OCI-LY7 (cell line): ENCODE measurements at regions not wholly inside any gene's neighbourhood (a gene's known extent, or its start where the extent isn't known, plus 50 kb on each side); places are given as distances from the start of the nearest gene placed in this dataset.

Source experiments
- BruUV-seq: library from RNA; stranded (reverse); fragments of 400-500 nt; replicated peaks from 2 replicates; lab custom pipeline; 2021; lab: Mats Ljungman, UMichigan
- CTCF ChIA-PET: fragments of 300-600 bp; sonication (Branson Sonifier 250); formaldehyde crosslinking; loops from one replicate; lab custom pipeline; 2022; ENCODE audit warnings: antibody characterized with exemption; ENCODE audit not compliant: unreplicated experiment; lab: Charles Lee
- POLR2A ChIA-PET: fragments of 300-600 bp; sonication (Branson Sonifier 250); formaldehyde crosslinking; loops from one replicate; lab custom pipeline; 2022; ENCODE audit warnings: antibody characterized with exemption; lab: Charles Lee
- DNase-seq: peaks from one replicate; pipeline ENCODE4 v3.0.0-alpha.2; 2015; ENCODE audit warnings: low spot score
- H2AFZ ChIP-seq: fragments of 200-600 bp; sonication (generic), shearing (Covaris generic); 2 replicates; pipeline ENCODE4 v1.6.1; 2014; ENCODE audit warnings: mild to moderate bottlenecking, antibody characterized with exemption, low read length, moderate library complexity
- H3K27ac ChIP-seq: fragments of 200-600 bp; sonication (generic); 2 replicates; pipeline ENCODE4 v1.5.1; 2014; ENCODE audit warnings: mixed run types, low read depth, mild to moderate bottlenecking, moderate library complexity, low read length, inconsistent platforms; ENCODE audit not compliant: poor library complexity, severe bottlenecking
- H3K36me3 ChIP-seq: fragments of 200-600 bp; sonication (generic); 2 replicates; pipeline ENCODE4 v1.6.1; 2014; ENCODE audit warnings: mild to moderate bottlenecking, antibody characterized with exemption, low read length, moderate library complexity, mixed read lengths; ENCODE audit not compliant: insufficient read depth
- H3K4me1 ChIP-seq: fragments of 200-600 bp; sonication (generic); 2 replicates; pipeline ENCODE4 v1.5.1; 2014; ENCODE audit warnings: mild to moderate bottlenecking, low read length; ENCODE audit not compliant: insufficient read depth, poor library complexity, severe bottlenecking
- H3K4me2 ChIP-seq: fragments of 200-600 bp; sonication (generic); 2 replicates; pipeline ENCODE4 v1.6.1; 2014; ENCODE audit warnings: mild to moderate bottlenecking, low read length
- H3K4me3 ChIP-seq: fragments of 200-600 bp; sonication (generic); 2 replicates; pipeline ENCODE4 v1.5.1; 2014; ENCODE audit warnings: mild to moderate bottlenecking, low read depth, low read length; ENCODE audit not compliant: poor library complexity, severe bottlenecking
- H3K79me2 ChIP-seq: fragments of 200-600 bp; sonication (generic); 2 replicates; pipeline ENCODE4 v1.6.1; 2016; ENCODE audit warnings: low read depth, mild to moderate bottlenecking, low read length, moderate library complexity, mixed read lengths; ENCODE audit not compliant: insufficient read depth
- H3K9me2 ChIP-seq: fragments of 200-600 bp; sonication (generic); 2 replicates; pipeline ENCODE4 v1.6.1; 2016; ENCODE audit warnings: mild to moderate bottlenecking, low read length, mixed read lengths; ENCODE audit not compliant: insufficient read depth
- H3K9me3 ChIP-seq: fragments of 200-600 bp; sonication (generic); 2 replicates; pipeline ENCODE4 v1.6.1; 2014; ENCODE audit warnings: mild to moderate bottlenecking, mixed run types, low read length, mixed read lengths
- H4K20me1 ChIP-seq: fragments of 200-600 bp; sonication (generic); 2 replicates; pipeline ENCODE4 v1.6.1; 2014; ENCODE audit warnings: mild to moderate bottlenecking, antibody characterized with exemption, low read length, moderate library complexity, mixed read lengths; ENCODE audit not compliant: insufficient read depth
- EZH2phosphoT487 ChIP-seq: fragments of 200-600 bp; sonication (generic); IDR thresholded peaks from 2 replicates; pipeline ENCODE4 v1.6.1; 2018; ENCODE audit warnings: low read depth, borderline replicate concordance, mild to moderate bottlenecking, mixed run types, antibody characterized with exemption, low read length, moderate library complexity, mixed read lengths
- intact Hi-C: fragments of 100-400 bp; cut with micrococcal nuclease; formaldehyde crosslinking; loops from one replicate; pipeline ENCODE4 v1.10.0; 2022; ENCODE audit not compliant: unreplicated experiment
- TF ChIP-seq, protein P1 (sequence below): fragments of 200-600 bp; sonication (generic); conservative IDR thresholded peaks from 2 replicates; pipeline ENCODE4 v1.5.1; 2014; ENCODE audit warnings: mild to moderate bottlenecking, antibody characterized with exemption, low read length, moderate library complexity, mixed read lengths

DNA sequence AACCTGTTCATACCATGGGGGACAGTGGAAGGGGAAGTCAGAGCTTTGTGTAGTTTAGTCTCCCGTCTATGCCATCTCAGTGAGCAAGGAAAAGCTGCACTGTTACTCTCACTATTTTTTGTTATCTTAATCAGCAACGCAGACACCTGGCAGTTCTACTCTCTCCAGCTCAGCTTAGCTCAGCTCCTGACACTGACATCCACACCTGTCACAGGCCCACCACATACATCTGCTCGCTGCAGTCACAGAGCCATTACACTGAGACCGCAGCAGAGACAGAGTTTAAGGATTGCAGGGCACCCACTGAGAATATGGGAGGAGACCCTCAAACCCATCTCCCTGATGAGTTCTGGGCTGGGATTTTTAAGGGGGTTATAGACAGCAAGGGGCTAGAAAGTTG, 257.3 kb upstream of the AKR1E2 start:
- CTCF ChIA-PET: no interaction called here
- TF ChIP-seq, protein P1, sequence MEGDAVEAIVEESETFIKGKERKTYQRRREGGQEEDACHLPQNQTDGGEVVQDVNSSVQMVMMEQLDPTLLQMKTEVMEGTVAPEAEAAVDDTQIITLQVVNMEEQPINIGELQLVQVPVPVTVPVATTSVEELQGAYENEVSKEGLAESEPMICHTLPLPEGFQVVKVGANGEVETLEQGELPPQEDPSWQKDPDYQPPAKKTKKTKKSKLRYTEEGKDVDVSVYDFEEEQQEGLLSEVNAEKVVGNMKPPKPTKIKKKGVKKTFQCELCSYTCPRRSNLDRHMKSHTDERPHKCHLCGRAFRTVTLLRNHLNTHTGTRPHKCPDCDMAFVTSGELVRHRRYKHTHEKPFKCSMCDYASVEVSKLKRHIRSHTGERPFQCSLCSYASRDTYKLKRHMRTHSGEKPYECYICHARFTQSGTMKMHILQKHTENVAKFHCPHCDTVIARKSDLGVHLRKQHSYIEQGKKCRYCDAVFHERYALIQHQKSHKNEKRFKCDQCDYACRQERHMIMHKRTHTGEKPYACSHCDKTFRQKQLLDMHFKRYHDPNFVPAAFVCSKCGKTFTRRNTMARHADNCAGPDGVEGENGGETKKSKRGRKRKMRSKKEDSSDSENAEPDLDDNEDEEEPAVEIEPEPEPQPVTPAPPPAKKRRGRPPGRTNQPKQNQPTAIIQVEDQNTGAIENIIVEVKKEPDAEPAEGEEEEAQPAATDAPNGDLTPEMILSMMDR: no peak
- no peak for TF ChIP-seq EZH2phosphoT487
- H3K79me2 ChIP-seq: no peaks in the 10 kb centered on the region
- H3K4me2 ChIP-seq: no peak overlapping the region
- no peaks in the 10 kb centered on the region for H3K4me1 ChIP-seq
- no peaks in the 10 kb centered on the region for H3K9me3 ChIP-seq
- POLR2A ChIA-PET: no interaction called here
- no peaks in the 10 kb centered on the region for H4K20me1 ChIP-seq
- H2AFZ ChIP-seq: no peak overlapping the region
- H3K9me2 ChIP-seq: no peaks in the 10 kb centered on the region
- no peak overlapping the region for H3K27ac ChIP-seq
- H3K4me3 ChIP-seq: no peak overlapping the region
- DNase-seq: no peak
- intact Hi-C loops: no loop called here
- no peaks in the 10 kb centered on the region for H3K36me3 ChIP-seq
- no TSS peak for BruUV-seq

DNA sequence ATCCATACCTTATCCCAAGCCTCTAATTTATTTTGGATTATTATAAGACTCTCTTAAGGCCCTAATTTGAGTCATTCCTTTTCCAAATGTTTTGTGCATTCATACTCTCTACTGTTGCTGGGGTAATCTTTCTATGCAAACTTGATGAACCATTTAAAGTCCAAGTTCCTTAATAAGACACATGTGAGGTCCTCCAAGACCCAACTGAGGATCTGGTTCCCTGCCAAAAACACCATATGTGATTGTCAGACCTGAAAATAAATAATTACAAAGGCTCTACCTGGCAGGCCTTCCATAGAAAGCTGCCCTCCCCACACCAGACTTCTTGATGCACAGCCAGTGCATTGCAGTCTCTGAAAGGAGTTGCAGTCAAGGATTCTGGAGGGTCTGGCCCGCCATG, 257.9 kb upstream of the AKR1E2 start:
- Histone ChIP-seq H3K79me2 (no peaks in the 10 kb centered on the region), H3K36me3 (no peaks in the 10 kb centered on the region), H3K4me3 (no peak overlapping the region), H3K9me3 (no peaks in the 10 kb centered on the region), H3K4me2 (no peak overlapping the region), H3K27ac (no peak overlapping the region), H3K4me1 (no peaks in the 10 kb centered on the region), H2AFZ (no peak overlapping the region), H4K20me1 (no peaks in the 10 kb centered on the region), H3K9me2 (no peaks in the 10 kb centered on the region)
- TF ChIP-seq, protein P1: no peak
- TF ChIP-seq EZH2phosphoT487: no peak
- no TSS peak for BruUV-seq
- DNase-seq: no peak
- POLR2A ChIA-PET: no interaction called here
- CTCF ChIA-PET: no interaction called here
- intact Hi-C loops: no loop called here

DNA sequence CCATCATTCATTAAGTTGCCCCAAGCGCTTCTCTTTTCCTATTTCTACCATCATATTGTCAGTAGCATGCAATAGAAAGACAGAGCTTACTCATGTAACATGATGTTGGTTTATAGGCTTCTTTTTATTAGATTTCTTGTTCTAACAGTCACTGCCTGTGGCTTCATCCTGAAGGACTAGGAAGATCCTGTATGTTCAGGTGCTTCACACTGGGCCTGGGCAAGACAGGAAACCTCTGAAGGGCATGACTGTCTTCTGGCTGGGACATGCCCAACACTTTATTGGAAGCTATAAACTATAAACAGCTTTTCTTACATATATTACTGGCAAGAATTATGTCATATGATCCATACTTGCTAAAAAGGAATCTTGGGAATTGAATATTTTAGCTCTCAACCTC, 258.4 kb upstream of the AKR1E2 start:
- Histone ChIP-seq H3K9me2 (no peaks in the 10 kb centered on the region), H3K27ac (no peak overlapping the region), H4K20me1 (no peaks in the 10 kb centered on the region), H2AFZ (no peak overlapping the region), H3K4me3 (no peak overlapping the region), H3K4me2 (no peak overlapping the region), H3K36me3 (no peaks in the 10 kb centered on the region), H3K4me1 (no peaks in the 10 kb centered on the region), H3K9me3 (no peaks in the 10 kb centered on the region), H3K79me2 (no peaks in the 10 kb centered on the region)
- POLR2A ChIA-PET: no interaction called here
- CTCF ChIA-PET: no interaction called here
- BruUV-seq: no TSS peak
- TF ChIP-seq, protein P1: no peak
- no peak for TF ChIP-seq EZH2phosphoT487
- DNase-seq: no peak
- intact Hi-C loops: no loop called here
